Liver (tissue), 8 donors: ENCODE measurements at regions not wholly inside any gene's neighbourhood (a gene's known extent, or its start where the extent isn't known, plus 50 kb on each side); places are given as distances from the start of the nearest gene placed in this dataset.

Source experiments
- DNase-seq: peaks from one replicate; pipeline ENCODE4 v3.0.0-alpha.2; 2017; ENCODE audit warnings: low spot score
- H3K27ac ChIP-seq, 2 donors: one replicate each; pipeline ENCODE4 v1.7.0; 2013; ENCODE audit warnings: inconsistent platforms in 2 of 2, low read length in 2 of 2, control low read depth in 1 of 2, low read depth in 1 of 2, mild to moderate bottlenecking in 1 of 2
- H3K27me3 ChIP-seq, 4 donors: one replicate each; pipeline versions ENCODE4 v1.6.1 to v1.7.0; 2013; ENCODE audit warnings: low read length in 3 of 4, inconsistent platforms in 1 of 4, mild to moderate bottlenecking in 1 of 4, moderate library complexity in 1 of 4; ENCODE audit not compliant: control insufficient read depth in 4 of 4, insufficient read depth in 4 of 4
- H3K36me3 ChIP-seq, 4 donors: one replicate each; pipeline versions ENCODE4 v1.6.1 to v1.7.0; 2013; ENCODE audit warnings: low read length in 3 of 4, mild to moderate bottlenecking in 3 of 4, low read depth in 1 of 4, moderate library complexity in 1 of 4; ENCODE audit not compliant: control insufficient read depth in 4 of 4, insufficient read depth in 3 of 4
- H3K4me1 ChIP-seq, 4 donors: one replicate each; pipeline versions ENCODE4 v1.6.1 to v1.7.0; 2013; ENCODE audit warnings: low read length in 3 of 4, mild to moderate bottlenecking in 3 of 4, moderate library complexity in 1 of 4; ENCODE audit not compliant: control insufficient read depth in 4 of 4, insufficient read depth in 4 of 4
- H3K4me3 ChIP-seq, 3 donors: one replicate each; pipeline versions ENCODE4 v1.6.1 to v1.7.0; 2013; ENCODE audit warnings: low read length in 3 of 3, control low read depth in 1 of 3, low read depth in 1 of 3, mild to moderate bottlenecking in 1 of 3
- H3K9ac ChIP-seq, 2 donors: one replicate each; pipeline ENCODE4 v1.7.0; 2013; ENCODE audit warnings: low read length in 2 of 2, mild to moderate bottlenecking in 2 of 2, moderate library complexity in 2 of 2, control low read depth in 1 of 2, low read depth in 1 of 2
- H3K9me3 ChIP-seq, 4 donors: one replicate each; pipeline versions ENCODE4 v1.6.1 to v1.7.0; 2013; ENCODE audit warnings: low read length in 3 of 4; ENCODE audit not compliant: control insufficient read depth in 4 of 4
- EGR1 ChIP-seq, 2 donors: IDR thresholded peaks; 2 replicates each; pipeline ENCODE4 v1.6.1; 2016 to 2018; ENCODE audit warnings: antibody characterized with exemption in 2 of 2, low read depth in 2 of 2
- FOXA1 ChIP-seq: IDR thresholded peaks from 2 replicates; pipeline ENCODE4 v1.6.1; 2016; ENCODE audit warnings: antibody characterized with exemption
- FOXA2 ChIP-seq: IDR thresholded peaks from 2 replicates; pipeline ENCODE4 v1.6.1; 2016; ENCODE audit warnings: antibody characterized with exemption
- GABPA ChIP-seq, 2 donors: IDR thresholded peaks in 1 of 2; conservative IDR thresholded peaks in 1 of 2; 2 replicates each; pipeline ENCODE4 v1.6.1; 2016; ENCODE audit warnings: antibody characterized with exemption in 2 of 2, mild to moderate bottlenecking in 1 of 2, moderate library complexity in 1 of 2
- HNF4A ChIP-seq, 2 donors: conservative IDR thresholded peaks; 2 replicates each; pipeline ENCODE4 v1.6.1; 2016; ENCODE audit warnings: antibody characterized with exemption in 2 of 2, mild to moderate bottlenecking in 2 of 2
- HNF4G ChIP-seq: IDR thresholded peaks from 2 replicates; pipeline ENCODE4 v1.6.1; 2016; ENCODE audit warnings: antibody characterized with exemption
- JUND ChIP-seq, 2 donors: IDR thresholded peaks; 2 replicates each; pipeline ENCODE4 v1.6.1; 2016; ENCODE audit warnings: antibody characterized with exemption in 2 of 2
- NR2F2 ChIP-seq: IDR thresholded peaks from 2 replicates; pipeline ENCODE4 v1.6.1; 2016; ENCODE audit warnings: antibody characterized with exemption
- RAD21 ChIP-seq, 2 donors: IDR thresholded peaks; 2 replicates each; pipeline ENCODE4 v1.6.1; 2016; ENCODE audit warnings: antibody characterized with exemption in 2 of 2, mild to moderate bottlenecking in 2 of 2
- SP1 ChIP-seq: IDR thresholded peaks from 2 replicates; pipeline ENCODE4 v1.6.1; 2018; ENCODE audit warnings: antibody characterized with exemption, mild to moderate bottlenecking
- TAF1 ChIP-seq: conservative IDR thresholded peaks from 2 replicates; pipeline ENCODE4 v1.6.1; 2016; ENCODE audit warnings: antibody characterized with exemption, mild to moderate bottlenecking
- YY1 ChIP-seq: IDR thresholded peaks from 2 replicates; pipeline ENCODE4 v1.6.1; 2016; ENCODE audit warnings: antibody characterized with exemption, mild to moderate bottlenecking
- whole genome bisulfite sequencing: extraction: QIAGEN DNeasy Blood & Tissue Kit; methylation state at CpG from one replicate; pipeline ENCODE4 v1.1.7; 2013; 5-methylcytosine and 5-hydroxymethylcytosine counted together
- TF ChIP-seq, protein P1 (sequence below): IDR thresholded peaks from 2 replicates; pipeline ENCODE4 v1.6.1; 2016; ENCODE audit warnings: antibody characterized with exemption
- TF ChIP-seq, protein P2 (sequence below): IDR thresholded peaks from 2 replicates; pipeline ENCODE4 v1.6.1; 2016; ENCODE audit warnings: antibody characterized with exemption
- TF ChIP-seq, protein P3 (sequence below): IDR thresholded peaks from 2 replicates; pipeline ENCODE4 v1.6.1; 2016; ENCODE audit warnings: antibody characterized with exemption
- TF ChIP-seq, protein P4 (sequence below): fragments of 150-350 bp; IDR thresholded peaks from 2 replicates; pipeline ENCODE4 v1.5.1; 2017; ENCODE audit warnings: improper control_type of control experiment, low read depth, low read length; ENCODE audit not compliant: missing input control
- TF ChIP-seq, protein P5 (sequence below): IDR thresholded peaks from 2 replicates; pipeline ENCODE4 v1.6.1; 2016; ENCODE audit warnings: antibody characterized with exemption, mild to moderate bottlenecking
- donor health status: healthy.
- donor health status: healthy.
- donor health status: healthy.
- donor health status: healthy.
- donor health status: healthy.

DNA sequence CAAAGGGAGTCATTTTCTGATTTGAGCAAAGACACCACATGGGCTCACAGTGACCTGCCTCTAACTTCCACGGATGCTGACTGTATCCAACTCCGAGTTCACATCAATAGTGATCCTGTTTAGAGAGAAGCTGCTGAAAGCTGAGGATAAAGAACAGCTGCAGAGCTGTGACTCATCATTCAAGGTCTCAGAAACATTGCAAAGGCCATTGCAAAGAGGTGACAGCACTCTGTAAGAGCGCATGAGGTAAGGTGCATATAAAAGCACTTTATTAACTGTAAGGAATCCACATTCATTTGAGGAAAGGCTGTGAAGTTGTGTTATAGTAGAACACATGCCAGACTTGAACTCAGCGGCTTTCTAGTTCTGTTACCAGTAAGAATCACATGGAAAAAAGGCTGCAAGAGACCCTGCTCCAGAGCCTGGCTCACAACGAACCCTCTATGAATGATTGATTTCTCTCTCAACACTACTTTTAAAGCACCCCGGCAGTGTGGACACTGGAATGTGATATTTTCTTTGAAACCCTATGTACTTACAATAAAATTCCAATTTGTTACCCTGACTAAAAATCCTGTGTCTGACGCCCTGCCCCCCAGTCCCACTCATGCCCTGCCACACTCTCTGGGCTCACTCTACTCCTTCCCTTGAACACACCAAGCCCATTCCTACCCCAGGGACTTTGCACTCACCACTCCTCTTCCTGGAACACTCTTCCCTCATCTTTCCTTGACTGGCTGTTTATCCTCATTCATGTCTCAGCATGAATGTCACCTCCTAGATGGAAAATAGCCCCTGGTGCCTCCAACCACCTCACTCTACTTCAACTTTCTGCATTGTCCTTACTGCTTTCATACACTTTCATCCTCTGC is 111.2 kb downstream of the LSM3 start:
- no peak overlapping the region for H3K4me3 ChIP-seq
- H3K36me3 ChIP-seq, result no peaks in the 10 kb centered on the region
- no peak for TF ChIP-seq SP1
- no peak overlapping the region for H3K9ac ChIP-seq
- no peaks in the 10 kb centered on the region for H3K9me3 ChIP-seq
- WGBS, result 64% methylated on average over 7 of the region's 7 CpGs
- no peak overlapping the region for H3K27ac ChIP-seq
- no peak for DNase-seq
- no peaks in the 10 kb centered on the region for H3K27me3 ChIP-seq
- H3K4me1 ChIP-seq, result no peaks in the 10 kb centered on the region

DNA sequence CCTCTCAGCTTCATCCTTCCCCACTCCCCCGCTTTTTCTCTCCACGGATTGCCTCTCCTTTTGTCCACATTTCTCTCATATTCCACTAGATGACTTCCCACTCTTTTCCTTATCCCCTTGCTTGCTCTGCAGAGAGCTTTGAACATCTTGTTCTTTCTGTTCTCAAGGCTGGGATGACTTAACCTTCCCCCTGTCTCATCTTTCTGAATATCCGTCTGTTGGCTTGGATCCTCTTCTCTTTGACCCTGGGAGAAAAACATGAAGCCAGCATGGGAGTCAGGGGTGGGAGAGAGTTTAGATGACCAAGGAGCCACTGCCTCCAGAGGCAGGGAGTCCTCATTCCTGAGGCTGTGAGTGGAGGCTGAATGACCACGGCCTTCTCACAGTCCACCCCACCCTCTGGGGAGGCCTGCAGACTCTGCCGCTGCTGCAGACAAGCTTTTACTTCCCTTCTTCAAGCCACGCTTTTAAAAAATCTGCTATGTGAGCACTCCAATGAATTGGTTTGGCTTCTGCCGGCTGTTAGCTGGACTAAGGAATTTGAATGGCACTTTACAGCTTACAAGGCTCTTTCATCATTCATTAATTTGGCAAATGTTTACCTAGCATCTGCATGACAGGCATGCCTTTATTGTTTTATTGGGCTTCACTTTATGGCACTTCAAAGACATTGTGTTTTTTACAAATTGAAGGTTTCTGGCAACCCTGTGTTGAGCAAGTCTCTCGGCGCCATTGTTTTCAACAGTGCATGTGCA is 111.6 kb upstream of the SLC6A6 start:
- no peak overlapping the region for H3K4me3 ChIP-seq
- DNase-seq, result no peak
- H3K4me1 ChIP-seq, result no peaks in the 10 kb centered on the region
- H3K9ac ChIP-seq, result no peak overlapping the region
- no peaks in the 10 kb centered on the region for H3K27me3 ChIP-seq
- H3K27ac ChIP-seq, result no peak overlapping the region
- no peaks in the 10 kb centered on the region for H3K36me3 ChIP-seq
- no peak for TF ChIP-seq YY1
- 77% methylated on average over 9 of the region's 9 CpGs for whole genome bisulfite sequencing
- H3K9me3 ChIP-seq, result no peaks in the 10 kb centered on the region

DNA sequence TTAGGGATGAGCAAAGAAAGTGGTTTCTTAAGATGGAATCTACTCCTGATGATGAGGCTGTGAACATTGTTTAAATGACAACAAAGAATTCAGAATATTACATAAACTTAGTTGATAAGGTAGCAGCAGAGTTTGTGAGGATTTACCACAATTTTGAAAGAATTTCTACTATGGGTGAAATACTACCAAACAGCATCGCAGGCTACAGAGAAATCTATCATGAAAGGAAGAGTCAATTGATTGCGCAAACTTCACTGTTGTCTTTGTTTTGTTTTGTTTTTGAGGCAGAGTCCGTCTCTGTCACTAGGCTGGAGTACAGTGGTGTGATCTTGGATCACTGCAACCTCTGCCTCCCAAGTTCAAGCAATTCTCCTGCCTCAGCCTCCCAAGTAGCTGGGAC is 107.4 kb upstream of the SLC6A6 start:
- Histone ChIP-seq H3K36me3 (no peaks in the 10 kb centered on the region), H3K27ac (no peak overlapping the region), H3K9ac (no peak overlapping the region), H3K4me3 (no peak overlapping the region), H3K27me3 (peaks cover 0 to 3% (median 1%) of the 10 kb centered on the region in 4 donors), H3K9me3 (no peaks in the 10 kb centered on the region), H3K4me1 (no peaks in the 10 kb centered on the region)
- TF ChIP-seq, protein P1, sequence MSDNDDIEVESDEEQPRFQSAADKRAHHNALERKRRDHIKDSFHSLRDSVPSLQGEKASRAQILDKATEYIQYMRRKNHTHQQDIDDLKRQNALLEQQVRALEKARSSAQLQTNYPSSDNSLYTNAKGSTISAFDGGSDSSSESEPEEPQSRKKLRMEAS, result no peak
- TF ChIP-seq HNF4G (no peak), TAF1 (no peak), NR2F2 (no peak), JUND (IDR thresholded peaks at IDR 0.05) (no peak), HNF4A (conservative IDR thresholded peaks at IDR 0.05) (no peak), YY1 (no peak), GABPA (IDR thresholded peaks at IDR 0.05 in 1 of 2, conservative IDR thresholded peaks at IDR 0.05 in 1 of 2) (no peak), SP1 (no peak), RAD21 (IDR thresholded peaks at IDR 0.05) (no peak), FOXA2 (no peak), EGR1 (IDR thresholded peaks at IDR 0.05; ENCODE audit: low read depth in 2 of 2) (no peak), FOXA1 (no peak)
- TF ChIP-seq, protein P2, sequence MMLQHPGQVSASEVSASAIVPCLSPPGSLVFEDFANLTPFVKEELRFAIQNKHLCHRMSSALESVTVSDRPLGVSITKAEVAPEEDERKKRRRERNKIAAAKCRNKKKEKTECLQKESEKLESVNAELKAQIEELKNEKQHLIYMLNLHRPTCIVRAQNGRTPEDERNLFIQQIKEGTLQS, result no peak
- TF ChIP-seq, protein P3, sequence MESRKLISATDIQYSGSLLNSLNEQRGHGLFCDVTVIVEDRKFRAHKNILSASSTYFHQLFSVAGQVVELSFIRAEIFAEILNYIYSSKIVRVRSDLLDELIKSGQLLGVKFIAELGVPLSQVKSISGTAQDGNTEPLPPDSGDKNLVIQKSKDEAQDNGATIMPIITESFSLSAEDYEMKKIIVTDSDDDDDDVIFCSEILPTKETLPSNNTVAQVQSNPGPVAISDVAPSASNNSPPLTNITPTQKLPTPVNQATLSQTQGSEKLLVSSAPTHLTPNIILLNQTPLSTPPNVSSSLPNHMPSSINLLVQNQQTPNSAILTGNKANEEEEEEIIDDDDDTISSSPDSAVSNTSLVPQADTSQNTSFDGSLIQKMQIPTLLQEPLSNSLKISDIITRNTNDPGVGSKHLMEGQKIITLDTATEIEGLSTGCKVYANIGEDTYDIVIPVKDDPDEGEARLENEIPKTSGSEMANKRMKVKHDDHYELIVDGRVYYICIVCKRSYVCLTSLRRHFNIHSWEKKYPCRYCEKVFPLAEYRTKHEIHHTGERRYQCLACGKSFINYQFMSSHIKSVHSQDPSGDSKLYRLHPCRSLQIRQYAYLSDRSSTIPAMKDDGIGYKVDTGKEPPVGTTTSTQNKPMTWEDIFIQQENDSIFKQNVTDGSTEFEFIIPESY, result no peak
- TF ChIP-seq, protein P4, sequence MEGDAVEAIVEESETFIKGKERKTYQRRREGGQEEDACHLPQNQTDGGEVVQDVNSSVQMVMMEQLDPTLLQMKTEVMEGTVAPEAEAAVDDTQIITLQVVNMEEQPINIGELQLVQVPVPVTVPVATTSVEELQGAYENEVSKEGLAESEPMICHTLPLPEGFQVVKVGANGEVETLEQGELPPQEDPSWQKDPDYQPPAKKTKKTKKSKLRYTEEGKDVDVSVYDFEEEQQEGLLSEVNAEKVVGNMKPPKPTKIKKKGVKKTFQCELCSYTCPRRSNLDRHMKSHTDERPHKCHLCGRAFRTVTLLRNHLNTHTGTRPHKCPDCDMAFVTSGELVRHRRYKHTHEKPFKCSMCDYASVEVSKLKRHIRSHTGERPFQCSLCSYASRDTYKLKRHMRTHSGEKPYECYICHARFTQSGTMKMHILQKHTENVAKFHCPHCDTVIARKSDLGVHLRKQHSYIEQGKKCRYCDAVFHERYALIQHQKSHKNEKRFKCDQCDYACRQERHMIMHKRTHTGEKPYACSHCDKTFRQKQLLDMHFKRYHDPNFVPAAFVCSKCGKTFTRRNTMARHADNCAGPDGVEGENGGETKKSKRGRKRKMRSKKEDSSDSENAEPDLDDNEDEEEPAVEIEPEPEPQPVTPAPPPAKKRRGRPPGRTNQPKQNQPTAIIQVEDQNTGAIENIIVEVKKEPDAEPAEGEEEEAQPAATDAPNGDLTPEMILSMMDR, result no peak
- TF ChIP-seq, protein P5, sequence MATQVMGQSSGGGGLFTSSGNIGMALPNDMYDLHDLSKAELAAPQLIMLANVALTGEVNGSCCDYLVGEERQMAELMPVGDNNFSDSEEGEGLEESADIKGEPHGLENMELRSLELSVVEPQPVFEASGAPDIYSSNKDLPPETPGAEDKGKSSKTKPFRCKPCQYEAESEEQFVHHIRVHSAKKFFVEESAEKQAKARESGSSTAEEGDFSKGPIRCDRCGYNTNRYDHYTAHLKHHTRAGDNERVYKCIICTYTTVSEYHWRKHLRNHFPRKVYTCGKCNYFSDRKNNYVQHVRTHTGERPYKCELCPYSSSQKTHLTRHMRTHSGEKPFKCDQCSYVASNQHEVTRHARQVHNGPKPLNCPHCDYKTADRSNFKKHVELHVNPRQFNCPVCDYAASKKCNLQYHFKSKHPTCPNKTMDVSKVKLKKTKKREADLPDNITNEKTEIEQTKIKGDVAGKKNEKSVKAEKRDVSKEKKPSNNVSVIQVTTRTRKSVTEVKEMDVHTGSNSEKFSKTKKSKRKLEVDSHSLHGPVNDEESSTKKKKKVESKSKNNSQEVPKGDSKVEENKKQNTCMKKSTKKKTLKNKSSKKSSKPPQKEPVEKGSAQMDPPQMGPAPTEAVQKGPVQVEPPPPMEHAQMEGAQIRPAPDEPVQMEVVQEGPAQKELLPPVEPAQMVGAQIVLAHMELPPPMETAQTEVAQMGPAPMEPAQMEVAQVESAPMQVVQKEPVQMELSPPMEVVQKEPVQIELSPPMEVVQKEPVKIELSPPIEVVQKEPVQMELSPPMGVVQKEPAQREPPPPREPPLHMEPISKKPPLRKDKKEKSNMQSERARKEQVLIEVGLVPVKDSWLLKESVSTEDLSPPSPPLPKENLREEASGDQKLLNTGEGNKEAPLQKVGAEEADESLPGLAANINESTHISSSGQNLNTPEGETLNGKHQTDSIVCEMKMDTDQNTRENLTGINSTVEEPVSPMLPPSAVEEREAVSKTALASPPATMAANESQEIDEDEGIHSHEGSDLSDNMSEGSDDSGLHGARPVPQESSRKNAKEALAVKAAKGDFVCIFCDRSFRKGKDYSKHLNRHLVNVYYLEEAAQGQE, result no peak
- no peak for DNase-seq
- WGBS, result 61% methylated on average over 3 of the region's 3 CpGs
